AG04450 (cell line): ENCODE measurements at regions not wholly inside any gene's neighbourhood (a gene's known extent, or its start where the extent isn't known, plus 50 kb on each side); places are given as distances from the start of the nearest gene placed in this dataset.

Experiments
- CTCF ChIA-PET: fragments of 300-600, 350-600 bp; formaldehyde crosslinking; extraction: SDS; loops from one replicate; lab custom pipeline; 2022; ENCODE audit warnings: antibody characterized with exemption, inconsistent platforms; lab: Charles Lee
- POLR2A ChIA-PET: fragments of 350-600 bp; formaldehyde crosslinking; extraction: SDS; loops from one replicate; lab custom pipeline; 2021; ENCODE audit warnings: antibody characterized with exemption, inconsistent platforms; lab: Yijun Ruan, JAX
- DNase-seq: peaks from one replicate; pipeline ENCODE4 v3.0.0-alpha.2; 2011; ENCODE audit warnings: low read depth, low spot score
- H3K27ac ChIP-seq: one replicate; pipeline ENCODE4 v1.5.1; 2012; ENCODE audit warnings: low read depth, low read length, control low read depth
- H3K27me3 ChIP-seq: one replicate; pipeline ENCODE4 v1.6.0; 2012; ENCODE audit warnings: low read length; ENCODE audit not compliant: control insufficient read depth, insufficient read depth
- H3K4me3 ChIP-seq: 2 replicates; pipeline ENCODE4 v1.5.1; 2011; ENCODE audit warnings: mild to moderate bottlenecking, low read depth, low read length, control low read depth
- H3K9me3 ChIP-seq: 2 replicates; pipeline ENCODE4 v1.5.1; 2012; ENCODE audit warnings: low read length; ENCODE audit not compliant: control insufficient read depth, insufficient read depth
- CTCF ChIP-seq: IDR thresholded peaks from 2 replicates; pipeline ENCODE4 v1.5.1; 2011; ENCODE audit warnings: low read depth, low read length, control low read depth, inconsistent platforms

GRCh38 chr12:89796798-89797382 lies 88.3 kb upstream of the ATP2B1 start:
- Histone ChIP-seq H3K9me3 (no peaks in the 10 kb centered on the region), H3K4me3 (no peak overlapping the region), H3K27ac (no peak overlapping the region), H3K27me3 (no peaks in the 10 kb centered on the region)
- CTCF ChIA-PET, result interaction anchor here (1.1 kb wide), 1 partner anchor 16 kb away, joined by 5 read pairs; no protein-coding TSS in a partner anchor
- TF ChIP-seq CTCF, result no peak
- POLR2A ChIA-PET, result no interaction called here
- no peak for DNase-seq

- no peaks in the 10 kb centered on the region for H3K27me3 ChIP-seq
- no peaks in the 10 kb centered on the region for H3K9me3 ChIP-seq
- H3K4me3 ChIP-seq, result no peak overlapping the region
- no peak overlapping the region for H3K27ac ChIP-seq
- POLR2A ChIA-PET, result no interaction called here
- CTCF ChIA-PET, result no interaction called here
- no peak for TF ChIP-seq CTCF
- no peak for DNase-seq
These were observed 85.3 kb upstream of the ATP2B1 start for GRCh38 chr12:89793946-89794345.

- TF ChIP-seq CTCF, result no peak
- Histone ChIP-seq H3K27me3 (no peaks in the 10 kb centered on the region), H3K27ac (no peak overlapping the region), H3K4me3 (no peak overlapping the region), H3K9me3 (peaks cover 6% of the 10 kb centered on the region; the same call in 1 of the 2 replicates)
- CTCF ChIA-PET, result no interaction called here
- POLR2A ChIA-PET, result no interaction called here
- no peak for DNase-seq
These were observed 82.6 kb upstream of the ATP2B1 start for GRCh38 chr12:89791286-89791685.

- Histone ChIP-seq H3K27me3 (no peaks in the 10 kb centered on the region), H3K9me3 (peaks cover 8% of the 10 kb centered on the region; the same call in 1 of the 2 replicates), H3K4me3 (no peak overlapping the region), H3K27ac (no peak overlapping the region)
- ChIA-PET CTCF (no interaction called here), POLR2A (no interaction called here)
- no peak for TF ChIP-seq CTCF
- no peak for DNase-seq
These were observed 81.2 kb upstream of the ATP2B1 start for GRCh38 chr12:89789862-89790261.

GRCh38 chr12:89787763-89788162 lies 79.1 kb upstream of the ATP2B1 start:
- Histone ChIP-seq H3K9me3 (peaks cover 8% of the 10 kb centered on the region; the same call in 1 of the 2 replicates), H3K27me3 (no peaks in the 10 kb centered on the region), H3K27ac (no peak overlapping the region), H3K4me3 (no peak overlapping the region)
- POLR2A ChIA-PET, result no interaction called here
- no peak for TF ChIP-seq CTCF
- CTCF ChIA-PET, result no interaction called here
- DNase-seq, result no peak
